Testis (tissue), 2 donors: ENCODE measurements at regions not wholly inside any gene's neighbourhood (a gene's known extent, or its start where the extent isn't known, plus 50 kb on each side); places are given as distances from the start of the nearest gene placed in this dataset.
A peak's percentile ranks its signal among the peaks of the same experiment; 100 is the strongest.

ENCODE experiments used
- DNase-seq: peaks from one replicate; pipeline ENCODE4 v3.0.0-alpha.2; 2019
- H3K27ac ChIP-seq, 2 donors: fragments of 200-600 bp; sonication (generic); one replicate each; pipeline ENCODE4 v1.5.1; 2019
- H3K27me3 ChIP-seq: fragments of 200-600 bp; sonication (generic); one replicate; pipeline ENCODE4 v1.5.1; 2019
- H3K36me3 ChIP-seq: fragments of 200-600 bp; sonication (generic); one replicate; pipeline ENCODE4 v1.5.1; 2017; ENCODE audit warnings: low read depth; ENCODE audit errors: missing control alignments
- H3K4me1 ChIP-seq: fragments of 200-600 bp; sonication (generic); one replicate; pipeline ENCODE4 v1.5.1; 2019
- H3K4me3 ChIP-seq, 2 donors: fragments of 200-600 bp; sonication (generic); one replicate each; pipeline ENCODE4 v1.5.1; 2017 to 2019
- H3K9me3 ChIP-seq: fragments of 200-600 bp; sonication (generic); one replicate; pipeline ENCODE4 v1.5.1; 2017
- POLR2A ChIP-seq: fragments of 450-650 bp; IDR thresholded peaks from one replicate; pipeline ENCODE4 v1.6.1; 2017; ENCODE audit warnings: antibody characterized with exemption, mild to moderate bottlenecking, moderate library complexity
- whole genome bisulfite sequencing, 2 donors: methylation state at CpG; one replicate each; pipeline ENCODE4 v1.1.5; 2018; 5-methylcytosine and 5-hydroxymethylcytosine counted together
- intact Hi-C: fragments of 100-400 bp; cut with DNase I; formaldehyde crosslinking; loops from one replicate; pipeline ENCODE4 v1.15.1; 2023; ENCODE audit warnings: low total_unique reads
- TF ChIP-seq, protein P1 (sequence below), 3 experiments: fragments of 450-650 bp in 2 of 3; fragments of 200-600 bp in 1 of 3; sonication (generic) in 1 of 3; IDR thresholded peaks; one replicate each; pipeline ENCODE4 v1.5.1; 2016 to 2019; ENCODE audit warnings: antibody characterized with exemption in 3 of 3, mild to moderate bottlenecking in 2 of 3, moderate library complexity in 1 of 3

DNA sequence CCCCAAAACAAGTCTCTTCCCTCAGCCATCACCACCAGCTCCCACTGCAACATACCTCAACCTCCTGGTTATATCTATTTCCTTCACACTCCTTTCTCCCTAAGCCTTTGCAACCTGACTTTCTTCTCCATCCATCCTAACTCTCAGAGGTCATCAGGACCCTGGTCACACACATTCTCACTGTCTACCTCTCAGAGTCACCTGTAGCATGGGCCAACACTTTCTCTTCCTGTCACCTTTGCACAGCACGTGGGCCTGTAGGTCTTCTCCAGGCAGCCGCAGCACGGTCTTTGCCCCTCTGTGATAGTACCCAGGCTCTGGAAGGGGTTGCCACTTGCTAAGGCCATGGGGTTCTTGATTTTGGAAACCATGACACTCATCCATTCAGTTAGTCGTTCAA is 921.1 kb downstream of the UQCRFS1 start:
- Histone ChIP-seq H3K36me3 (no peaks in the 10 kb centered on the region), H3K27me3 (no peaks in the 10 kb centered on the region), H3K9me3 (no peaks in the 10 kb centered on the region), H3K4me3 (no peak overlapping the region), H3K4me1 (peaks cover 9% of the 10 kb centered on the region), H3K27ac (no peak overlapping the region)
- 72 to 96% methylated on average over 4 of the region's 4 CpGs for WGBS, 2 donors
- DNase-seq = no peak
- no peak for TF ChIP-seq POLR2A
- TF ChIP-seq, protein P1, sequence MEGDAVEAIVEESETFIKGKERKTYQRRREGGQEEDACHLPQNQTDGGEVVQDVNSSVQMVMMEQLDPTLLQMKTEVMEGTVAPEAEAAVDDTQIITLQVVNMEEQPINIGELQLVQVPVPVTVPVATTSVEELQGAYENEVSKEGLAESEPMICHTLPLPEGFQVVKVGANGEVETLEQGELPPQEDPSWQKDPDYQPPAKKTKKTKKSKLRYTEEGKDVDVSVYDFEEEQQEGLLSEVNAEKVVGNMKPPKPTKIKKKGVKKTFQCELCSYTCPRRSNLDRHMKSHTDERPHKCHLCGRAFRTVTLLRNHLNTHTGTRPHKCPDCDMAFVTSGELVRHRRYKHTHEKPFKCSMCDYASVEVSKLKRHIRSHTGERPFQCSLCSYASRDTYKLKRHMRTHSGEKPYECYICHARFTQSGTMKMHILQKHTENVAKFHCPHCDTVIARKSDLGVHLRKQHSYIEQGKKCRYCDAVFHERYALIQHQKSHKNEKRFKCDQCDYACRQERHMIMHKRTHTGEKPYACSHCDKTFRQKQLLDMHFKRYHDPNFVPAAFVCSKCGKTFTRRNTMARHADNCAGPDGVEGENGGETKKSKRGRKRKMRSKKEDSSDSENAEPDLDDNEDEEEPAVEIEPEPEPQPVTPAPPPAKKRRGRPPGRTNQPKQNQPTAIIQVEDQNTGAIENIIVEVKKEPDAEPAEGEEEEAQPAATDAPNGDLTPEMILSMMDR (IDR thresholded peaks at IDR 0.05) = no peak
- intact Hi-C loops = no loop called here

DNA sequence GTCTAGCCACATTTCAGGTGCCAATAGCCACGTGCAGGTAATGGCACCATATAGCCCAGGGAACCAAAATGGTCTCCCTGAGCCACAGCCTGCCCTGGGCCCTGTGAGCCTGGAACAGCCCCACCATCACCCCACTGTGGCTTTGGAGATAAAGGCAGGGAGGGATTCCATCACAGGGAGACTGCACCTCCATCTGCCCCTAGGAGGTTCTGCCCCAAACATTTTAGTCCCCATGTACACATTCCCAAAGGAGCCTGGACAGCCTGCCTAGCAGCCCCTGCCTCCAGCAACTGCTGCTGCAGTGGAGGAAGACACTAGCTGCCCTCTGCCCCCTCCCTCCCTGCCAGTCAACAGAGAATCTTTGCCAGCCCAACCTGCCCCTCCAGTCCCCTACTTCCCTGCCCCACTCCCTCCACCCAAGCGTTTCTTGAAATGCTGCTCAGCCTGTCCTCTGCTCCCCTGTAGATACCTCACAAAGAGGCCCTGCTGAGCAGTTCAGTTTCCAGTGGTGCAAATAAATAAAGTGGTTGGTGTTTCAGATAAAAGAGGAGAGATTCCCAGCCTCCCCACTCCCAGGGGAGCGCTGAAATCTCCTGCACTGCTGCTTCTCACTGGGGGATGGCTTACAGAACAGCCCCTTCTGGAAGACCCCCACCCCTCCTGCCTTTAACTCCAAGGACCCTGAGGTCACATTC is 921.8 kb downstream of the UQCRFS1 start:
- no peaks in the 10 kb centered on the region for H3K9me3 ChIP-seq
- H3K4me3 ChIP-seq = no peak overlapping the region
- WGBS, 2 donors = 75% methylated on average over 3 of the region's 3 CpGs
- peaks cover 9% of the 10 kb centered on the region for H3K4me1 ChIP-seq
- no peak for DNase-seq
- no peak overlapping the region for H3K27ac ChIP-seq
- intact Hi-C loops = no loop called here
- TF ChIP-seq POLR2A = no peak
- no peaks in the 10 kb centered on the region for H3K27me3 ChIP-seq
- no peaks in the 10 kb centered on the region for H3K36me3 ChIP-seq

DNA sequence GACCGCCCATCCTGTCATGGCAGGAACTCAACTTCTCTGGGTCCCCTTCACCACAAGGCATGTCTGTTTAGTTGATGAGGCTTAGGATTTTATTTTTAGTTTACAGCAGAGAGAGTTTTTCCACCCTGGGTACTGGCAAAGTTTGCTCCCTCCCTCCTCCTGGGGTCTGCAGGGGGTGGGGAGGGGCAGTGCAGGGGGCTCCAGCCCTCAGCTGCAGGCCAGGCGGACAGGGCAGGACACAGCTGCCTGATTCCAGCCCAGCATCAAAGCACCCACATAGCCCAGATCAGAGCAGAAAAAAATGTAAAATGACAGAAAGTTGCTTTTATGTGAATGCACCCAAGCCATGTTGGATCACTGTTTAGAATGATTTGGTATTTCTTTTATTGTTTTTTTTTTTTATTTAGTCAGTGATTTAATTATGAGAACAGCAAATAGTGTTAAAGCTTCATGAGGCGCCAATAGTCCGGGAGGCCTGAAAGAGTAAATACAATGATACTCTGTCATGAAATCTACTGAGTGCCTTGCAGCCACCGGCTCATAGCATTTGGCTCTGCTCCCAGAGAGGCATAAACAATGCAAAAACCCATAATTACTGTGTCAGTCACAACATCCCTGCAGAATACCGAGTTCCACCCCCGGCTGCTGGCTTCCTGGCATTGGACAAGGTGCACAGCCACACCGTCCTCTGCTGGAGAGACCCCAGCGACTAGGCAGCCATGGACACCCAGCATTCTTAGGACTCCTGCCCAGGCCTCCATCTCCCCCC is 923.5 kb downstream of the UQCRFS1 start:
- peak; percentile 56 for DNase-seq
- H3K27ac ChIP-seq = no peak overlapping the region
- intact Hi-C loops = no loop called here

DNA sequence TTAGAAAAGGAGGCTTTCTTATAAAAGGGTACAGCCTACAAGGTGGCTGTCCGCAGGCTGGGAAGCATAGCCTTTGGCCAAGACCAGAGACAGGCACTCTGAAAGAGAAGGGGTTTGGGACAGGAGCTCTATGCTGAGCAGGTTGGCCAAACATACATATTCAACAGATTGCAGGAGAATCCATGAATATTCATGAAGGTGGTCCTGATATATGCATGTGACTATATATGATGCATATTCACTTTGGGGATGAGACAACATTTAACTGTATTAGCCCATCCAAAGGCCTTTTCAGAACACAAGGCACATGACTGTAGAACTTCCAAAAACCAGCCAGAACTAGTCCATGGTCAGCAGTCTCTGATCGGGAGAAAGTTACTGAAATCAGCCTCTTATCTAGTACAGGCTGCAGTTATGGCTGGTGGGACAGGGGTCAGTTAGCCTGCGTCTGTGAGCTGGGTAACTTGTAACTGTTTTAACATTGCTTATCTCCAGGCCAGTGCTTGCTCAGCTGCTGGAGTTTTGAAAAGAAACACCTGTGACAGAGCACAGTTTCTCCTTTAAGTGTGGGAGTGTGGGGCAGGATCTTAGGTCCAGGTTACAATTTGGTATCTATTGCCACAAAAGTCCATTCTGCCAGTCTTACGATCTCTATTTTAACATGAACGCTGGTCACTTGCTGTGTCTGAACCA is 924.2 kb downstream of the UQCRFS1 start:
- H3K4me3 ChIP-seq = no peak overlapping the region

More for the DNA sequence above, 923.5 kb downstream of the UQCRFS1 start:
- H3K27me3 ChIP-seq = no peaks in the 10 kb centered on the region
- TF ChIP-seq POLR2A = no peak
- TF ChIP-seq, protein P1 (IDR thresholded peaks at IDR 0.05) = no peak
- H3K36me3 ChIP-seq = no peaks in the 10 kb centered on the region
- H3K4me3 ChIP-seq = no peak overlapping the region
- H3K9me3 ChIP-seq = no peaks in the 10 kb centered on the region
- WGBS, 2 donors = 34 to 44% methylated on average over 9 of the region's 9 CpGs
- peaks cover 9% of the 10 kb centered on the region for H3K4me1 ChIP-seq

More for the DNA sequence above, 924.2 kb downstream of the UQCRFS1 start:
- Histone ChIP-seq H3K27me3 (no peaks in the 10 kb centered on the region), H3K36me3 (no peaks in the 10 kb centered on the region), H3K4me1 (peaks cover 9% of the 10 kb centered on the region), H3K9me3 (no peaks in the 10 kb centered on the region), H3K27ac (no peak overlapping the region)
- TF ChIP-seq, protein P1 (IDR thresholded peaks at IDR 0.05) = no peak
- TF ChIP-seq POLR2A = no peak
- WGBS, 2 donors = 49 to 71% methylated on average over 4 to 5 of the region's 5 CpGs
- DNase-seq = no peak
- intact Hi-C loops = no loop called here
